H1 (cell line): ENCODE measurements at regions not wholly inside any gene's neighbourhood (a gene's known extent, or its start where the extent isn't known, plus 50 kb on each side); places are given as distances from the start of the nearest gene placed in this dataset.

Experiments
- CTCF ChIA-PET: fragments of 300-600 bp; sonication (Branson Sonifier 250); formaldehyde crosslinking; loops from one replicate; lab custom pipeline; 2021; ENCODE audit not compliant: partially characterized antibody; lab: Charles Lee
- POLR2A ChIA-PET: fragments of 300-600 bp; sonication (Branson Sonifier 250); formaldehyde crosslinking; loops from one replicate; lab custom pipeline; 2021; ENCODE audit warnings: inconsistent platforms; ENCODE audit not compliant: partially characterized antibody; lab: Charles Lee
- DNase-seq, 2 experiments: peaks; one replicate each; pipeline versions ENCODE4 v3.0.0 to v3.0.0-alpha.2; 2010 to 2022; ENCODE audit warnings: low spot score in 2 of 2, low read depth in 1 of 2, mixed read lengths in 1 of 2
- FAIRE-seq: peaks from 2 replicates; lab custom pipeline; 2011; peaks lifted over from hg19 to GRCh38; lab: Jason Lieb, UNC
- H2AFZ ChIP-seq: 2 replicates; pipeline ENCODE4 v1.8.1; 2012; ENCODE audit warnings: low read length, inconsistent platforms
- H2AK5ac ChIP-seq: 2 replicates; pipeline ENCODE4 v1.6.1; 2013; ENCODE audit warnings: low read depth, low read length
- H2BK120ac ChIP-seq: replicated peaks from 2 replicates; pipeline ENCODE3; 2013; ENCODE audit warnings: low read depth, low read length, inconsistent platforms
- H2BK12ac ChIP-seq: 2 replicates; pipeline ENCODE4 v1.6.1; 2013; ENCODE audit warnings: low read depth, low read length
- H2BK15ac ChIP-seq: 2 replicates; pipeline ENCODE4 v1.6.1; 2013; ENCODE audit warnings: low read length
- H2BK20ac ChIP-seq: 2 replicates; pipeline ENCODE4 v1.6.1; 2013; ENCODE audit warnings: low read length
- H2BK5ac ChIP-seq: 2 replicates; pipeline ENCODE4 v1.6.1; 2013; ENCODE audit warnings: low read depth, low read length
- H3K14ac ChIP-seq: 2 replicates; pipeline ENCODE4 v1.6.1; 2013; ENCODE audit warnings: inconsistent platforms; ENCODE audit not compliant: insufficient read length
- H3K18ac ChIP-seq: 2 replicates; pipeline ENCODE4 v1.6.1; 2013; ENCODE audit warnings: low read length; ENCODE audit errors: extremely low read depth
- H3K23ac ChIP-seq: 2 replicates; pipeline ENCODE4 v1.6.1; 2013; ENCODE audit warnings: inconsistent platforms; ENCODE audit not compliant: insufficient read length
- H3K23me2 ChIP-seq: 2 replicates; pipeline ENCODE4 v1.6.1; 2013; ENCODE audit warnings: low read depth, low read length
- H3K27ac ChIP-seq: 2 replicates; pipeline ENCODE4 v1.6.1; 2011; ENCODE audit warnings: low read depth, low read length, inconsistent platforms
- H3K27me3 ChIP-seq, 4 experiments: replicated peaks in 1 of 4; 1 replicate in 1 of 4; 2 replicates in 3 of 4; pipeline versions ENCODE4 v1.6.1 to v1.8.1; 2011 to 2013; ENCODE audit warnings: low read length in 3 of 4, mild to moderate bottlenecking in 3 of 4, inconsistent platforms in 2 of 4, mixed read lengths in 2 of 4, moderate library complexity in 1 of 4; ENCODE audit not compliant: control insufficient read depth in 3 of 4, insufficient read depth in 3 of 4; ENCODE audit errors: extremely low read depth in 1 of 4
- H3K36me3 ChIP-seq, 4 experiments: 2 replicates each; pipeline versions ENCODE4 v1.6.1 to v1.8.1; 2011 to 2013; ENCODE audit warnings: mild to moderate bottlenecking in 4 of 4, low read length in 3 of 4, moderate library complexity in 2 of 4, control low read depth in 1 of 4, inconsistent platforms in 1 of 4; ENCODE audit not compliant: insufficient read depth in 4 of 4, control insufficient read depth in 2 of 4
- H3K4ac ChIP-seq: replicated peaks from 2 replicates; pipeline ENCODE3; 2013; ENCODE audit warnings: low read length, low read depth, mixed read lengths, inconsistent platforms; ENCODE audit not compliant: insufficient read length
- H3K4me1 ChIP-seq, 4 experiments: replicated peaks in 1 of 4; 1 replicate in 1 of 4; 2 replicates in 3 of 4; pipeline versions ENCODE4 v1.6.1 to v1.8.1; 2011 to 2013; ENCODE audit warnings: low read length in 3 of 4, inconsistent platforms in 2 of 4, mixed read lengths in 1 of 4; ENCODE audit not compliant: insufficient read depth in 4 of 4, control insufficient read depth in 3 of 4
- H3K4me2 ChIP-seq, 2 experiments: 2 replicates each; pipeline versions ENCODE4 v1.6.1 to v1.8.1; 2011 to 2013; ENCODE audit warnings: low read depth in 2 of 2, low read length in 2 of 2, control low read depth in 1 of 2, inconsistent platforms in 1 of 2, mild to moderate bottlenecking in 1 of 2; ENCODE audit not compliant: insufficient read depth in 1 of 2
- H3K4me3 ChIP-seq, 4 experiments: fragments of 200-600, 300-600 bp in 1 of 4; sonication (generic), shearing (Covaris generic), sonication (Bioruptor Twin) in 1 of 4; 2 replicates each; pipeline versions ENCODE4 v1.5.1 to v1.8.1; 2011 to 2016; ENCODE audit warnings: low read length in 4 of 4, low read depth in 3 of 4, control low read depth in 2 of 4, inconsistent platforms in 2 of 4, mild to moderate bottlenecking in 2 of 4, mixed read lengths in 1 of 4, moderate library complexity in 1 of 4; ENCODE audit not compliant: insufficient read depth in 2 of 4; ENCODE audit errors: extremely low read depth in 1 of 4
- H3K56ac ChIP-seq: replicated peaks from 2 replicates; pipeline ENCODE3; 2013; ENCODE audit warnings: low read depth, mild to moderate bottlenecking, mixed read lengths, low read length, inconsistent platforms; ENCODE audit not compliant: insufficient read length
- H3K79me1 ChIP-seq: 2 replicates; pipeline ENCODE4 v1.6.1; 2013; ENCODE audit warnings: low read depth, low read length, control low read depth
- H3K79me2 ChIP-seq, 2 experiments: 2 replicates each; pipeline versions ENCODE4 v1.6.1 to v1.8.1; 2012 to 2013; ENCODE audit warnings: low read length in 2 of 2, mild to moderate bottlenecking in 2 of 2, inconsistent platforms in 1 of 2; ENCODE audit not compliant: insufficient read depth in 2 of 2, control insufficient read depth in 1 of 2
- H3K9ac ChIP-seq, 4 experiments: replicated peaks in 1 of 4; 1 replicate in 1 of 4; 2 replicates in 3 of 4; pipeline versions ENCODE4 v1.6.1 to v1.8.1; 2011 to 2013; ENCODE audit warnings: low read depth in 3 of 4, low read length in 3 of 4, control low read depth in 2 of 4, mild to moderate bottlenecking in 2 of 4, moderate library complexity in 2 of 4, inconsistent platforms in 1 of 4; ENCODE audit errors: extremely low read depth in 1 of 4
- H3K9me3 ChIP-seq, 2 experiments: 2 replicates each; pipeline versions ENCODE4 v1.6.1 to v1.8.1; 2012 to 2013; ENCODE audit warnings: mild to moderate bottlenecking in 2 of 2, moderate library complexity in 2 of 2, control low read depth in 1 of 2, inconsistent platforms in 1 of 2, low read depth in 1 of 2, low read length in 1 of 2, mixed read lengths in 1 of 2; ENCODE audit not compliant: insufficient read depth in 2 of 2
- H4K20me1 ChIP-seq, 2 experiments: replicated peaks in 1 of 2; 2 replicates each; pipeline versions ENCODE3 to v1.8.1; 2011 to 2013; ENCODE audit warnings: inconsistent platforms in 2 of 2, low read length in 2 of 2, mild to moderate bottlenecking in 1 of 2; ENCODE audit not compliant: insufficient read depth in 2 of 2, control insufficient read depth in 1 of 2
- H4K5ac ChIP-seq: 2 replicates; pipeline ENCODE4 v1.6.1; 2013; ENCODE audit warnings: low read length, low read depth, mixed read lengths, inconsistent platforms; ENCODE audit not compliant: insufficient read length
- H4K8ac ChIP-seq: 2 replicates; pipeline ENCODE4 v1.8.0; 2013; ENCODE audit warnings: mild to moderate bottlenecking, moderate library complexity, low read length, inconsistent platforms; ENCODE audit not compliant: insufficient read depth; ENCODE audit errors: extremely low read depth
- H4K91ac ChIP-seq: replicated peaks from 2 replicates; pipeline ENCODE3; 2013; ENCODE audit warnings: low read length, mixed read lengths, inconsistent platforms; ENCODE audit not compliant: insufficient read length
- RFX5 ChIP-seq: IDR thresholded peaks from 2 replicates; pipeline ENCODE4 v1.6.1; 2011; ENCODE audit warnings: low read depth, low read length, improper control_type of control experiment, borderline replicate concordance
- WGBS, 2 experiments: shearing (Covaris generic) in 1 of 2; methylation state at CpG; one replicate each; pipeline versions ENCODE4 v1.1.6 to v1.1.7; 2013 to 2015; ENCODE audit warnings: low lambda C conversion rate in 2 of 2, mixed read lengths in 2 of 2, inconsistent platforms in 1 of 2, low coverage in 1 of 2, missing lambda C conversion rate in 1 of 2; ENCODE audit not compliant: insufficient replicate concordance in 2 of 2, insufficient coverage in 1 of 2, insufficient read length in 1 of 2; ENCODE audit errors: extremely low coverage in 1 of 2, missing lambda C conversion rate in 1 of 2; 5-methylcytosine and 5-hydroxymethylcytosine counted together
- TF ChIP-seq, protein P1 (sequence below): IDR thresholded peaks from 2 replicates; pipeline ENCODE4 v1.6.1; 2012; ENCODE audit warnings: inconsistent platforms

DNA sequence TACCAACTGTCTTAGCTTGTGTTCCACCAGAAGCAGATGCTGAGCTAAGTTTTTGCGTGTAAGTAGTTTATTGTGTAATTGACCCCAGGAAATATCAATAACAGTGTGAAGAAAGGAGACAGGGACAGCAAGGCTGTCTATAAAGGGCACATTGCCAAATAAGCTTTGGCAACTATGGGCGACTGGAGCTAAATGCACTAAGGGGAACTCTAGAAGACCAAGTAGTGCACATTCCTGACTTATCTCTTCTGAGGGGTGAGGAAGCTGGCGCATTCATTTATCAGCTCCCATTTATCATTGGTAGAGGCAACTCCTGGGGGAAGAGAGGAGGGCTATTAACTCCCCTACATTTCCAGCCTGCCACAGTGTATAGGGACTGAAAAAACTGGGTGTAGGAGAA, 135.0 kb downstream of the DLEU7 start:
- Histone ChIP-seq H4K5ac (no peak overlapping the region), H4K8ac (no peak overlapping the region), H2AK5ac (no peak overlapping the region), H3K9me3 (no peaks in the 10 kb centered on the region), H3K79me2 (no peaks in the 10 kb centered on the region), H2BK15ac (no peak overlapping the region), H2BK5ac (no peak overlapping the region), H3K4me1 (peaks cover 0 to under 1% (median 0%) of the 10 kb centered on the region in 4 experiments; a peak in 1 of 7 replicates), H3K23ac (no peak overlapping the region), H3K18ac (no peak overlapping the region), H4K20me1 (no peaks in the 10 kb centered on the region), H3K14ac (no peak overlapping the region), H3K23me2 (no peaks in the 10 kb centered on the region), H2BK20ac (no peak overlapping the region), H3K9ac (no peak overlapping the region), H3K4me2 (no peak overlapping the region), H4K91ac (no peak overlapping the region), H3K56ac (no peak overlapping the region), H3K27me3 (no peaks in the 10 kb centered on the region), H3K4ac (no peak overlapping the region), H3K4me3 (no peak overlapping the region), H2BK12ac (no peak overlapping the region), H3K36me3 (no peaks in the 10 kb centered on the region), H2AFZ (no peak overlapping the region), H3K27ac (no peak overlapping the region), H3K79me1 (no peaks in the 10 kb centered on the region), H2BK120ac (no peak overlapping the region)
- 81% methylated on average over 3 of the region's 3 CpGs; no CpG with 5 or more reads in 1 of the 2 experiments for WGBS, 2 experiments
- TF ChIP-seq, protein P1, sequence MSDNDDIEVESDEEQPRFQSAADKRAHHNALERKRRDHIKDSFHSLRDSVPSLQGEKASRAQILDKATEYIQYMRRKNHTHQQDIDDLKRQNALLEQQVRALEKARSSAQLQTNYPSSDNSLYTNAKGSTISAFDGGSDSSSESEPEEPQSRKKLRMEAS: no peak
- TF ChIP-seq RFX5: no peak
- ChIA-PET CTCF (interaction anchor here (0.7 to 1.8 kb wide), 2 partner anchors 9 to 357 kb away, joined by 3 to 6 read pairs; no protein-coding TSS in a partner anchor), POLR2A (interaction anchor here (1.1 kb wide), 1 partner anchor 14 kb away, joined by 3 read pairs; no protein-coding TSS in a partner anchor)
- FAIRE-seq (no peak), DNase-seq (no peak)
